GM19238 (cell line): ENCODE measurements at regions not wholly inside any gene's neighbourhood (a gene's known extent, or its start where the extent isn't known, plus 50 kb on each side); places are given as distances from the start of the nearest gene placed in this dataset.
"Not testable (repeated sequence)": the region's sequence is repeated elsewhere in the genome, so short reads cannot be mapped to it uniquely, and the experiment has no call there.

ENCODE experiments used
- DNase-seq: peaks from one replicate; pipeline ENCODE4 v3.0.0; 2011; ENCODE audit warnings: low spot score; ENCODE audit not compliant: insufficient read length

DNA sequence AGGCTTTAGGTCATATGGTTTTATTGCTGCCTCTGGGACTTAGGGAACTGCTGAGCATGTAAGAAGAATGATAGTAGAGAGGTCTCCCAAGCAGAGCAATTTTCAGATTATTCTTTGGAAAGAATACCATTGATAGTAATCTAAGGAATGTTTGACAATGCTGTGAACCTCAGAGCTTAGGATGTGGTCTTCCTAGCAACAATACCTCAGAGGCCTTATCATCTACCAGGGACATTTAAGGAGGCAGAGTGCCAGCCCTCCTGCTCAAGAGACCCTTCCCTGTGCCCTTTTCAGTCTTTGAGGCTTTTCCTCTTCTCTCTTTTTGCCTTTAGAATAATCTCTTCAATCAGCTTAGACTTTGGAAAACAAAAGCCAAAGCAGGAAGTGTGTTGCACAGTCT lies 272.1 kb downstream of the OXSM start:
- DNase-seq: no peak

DNA sequence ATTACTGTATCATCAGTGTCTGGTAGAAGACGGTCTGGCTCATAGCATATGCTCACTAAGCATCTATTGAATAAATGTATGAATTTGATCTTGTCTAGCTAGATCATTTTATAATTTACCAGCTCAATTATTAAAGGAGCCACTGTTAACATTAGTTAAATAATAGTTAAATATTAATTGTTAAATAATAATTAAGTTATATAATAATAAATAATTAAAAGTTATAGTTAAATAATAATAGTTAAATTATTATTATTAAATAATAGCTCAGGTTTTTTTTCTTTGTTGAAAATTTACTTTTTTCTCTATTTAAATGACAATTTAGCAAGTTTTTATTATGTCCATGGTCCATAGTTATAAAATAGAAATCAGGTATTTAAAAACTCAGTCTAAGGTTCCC lies 274.4 kb downstream of the OXSM start:
- DNase-seq: no peak

DNA sequence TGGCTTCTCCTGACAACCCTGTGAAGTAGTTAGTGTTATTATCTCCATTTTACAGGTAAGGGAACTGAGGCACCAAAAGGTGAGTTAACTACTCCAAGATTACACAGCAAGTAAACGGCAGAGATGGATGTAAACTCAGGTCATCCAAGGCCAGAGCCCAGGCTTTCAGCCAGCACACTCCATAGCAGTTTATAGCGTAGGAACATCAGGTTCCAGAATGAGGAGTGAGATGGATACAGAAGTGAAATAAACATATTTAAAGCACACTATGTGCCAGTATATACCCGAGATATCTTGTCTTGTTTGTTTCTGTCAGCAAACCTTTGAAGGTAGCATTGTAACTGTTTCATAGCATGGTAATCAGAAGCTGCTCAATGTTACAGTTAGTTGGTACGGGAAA lies 279.0 kb downstream of the OXSM start:
- DNase-seq: no peak

DNA sequence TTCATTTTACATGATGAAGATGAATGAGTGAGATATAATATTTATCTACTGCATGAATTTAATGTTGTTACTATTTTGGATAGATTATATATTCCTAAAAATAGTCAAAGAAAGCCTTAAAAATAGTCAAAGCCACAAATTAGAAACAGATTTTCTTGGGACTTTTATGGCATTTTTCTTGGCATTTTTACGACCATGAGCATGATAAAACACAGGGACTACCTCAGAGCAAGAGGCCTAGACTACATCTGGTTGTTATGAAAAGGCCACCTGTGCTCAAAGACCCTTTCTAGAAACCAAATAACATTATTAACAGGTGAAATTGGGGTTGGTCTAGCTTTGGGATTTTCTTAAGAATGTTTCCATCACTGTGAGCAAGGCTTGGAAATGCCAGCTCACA lies 281.0 kb downstream of the OXSM start:
- DNase-seq: no peak

DNA sequence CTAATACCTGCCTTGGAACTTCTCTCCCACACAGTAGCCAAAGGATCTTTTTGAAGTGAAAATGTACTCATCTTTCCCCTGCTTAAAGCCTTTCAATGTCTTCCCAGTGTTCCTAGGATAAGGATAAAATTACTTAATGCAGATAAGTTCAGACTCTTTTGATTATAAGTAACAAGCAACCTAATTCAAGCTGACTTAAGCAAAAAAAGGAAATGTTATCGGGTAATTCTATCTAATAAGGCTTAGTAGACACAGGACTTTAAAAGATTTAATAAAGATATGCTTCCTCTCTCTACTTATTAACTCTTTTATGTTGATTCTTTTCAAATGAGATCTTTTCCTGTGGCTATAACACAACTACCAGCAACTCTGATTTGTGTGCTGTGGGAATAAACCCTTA lies 284.2 kb downstream of the OXSM start:
- DNase-seq: no peak

DNA sequence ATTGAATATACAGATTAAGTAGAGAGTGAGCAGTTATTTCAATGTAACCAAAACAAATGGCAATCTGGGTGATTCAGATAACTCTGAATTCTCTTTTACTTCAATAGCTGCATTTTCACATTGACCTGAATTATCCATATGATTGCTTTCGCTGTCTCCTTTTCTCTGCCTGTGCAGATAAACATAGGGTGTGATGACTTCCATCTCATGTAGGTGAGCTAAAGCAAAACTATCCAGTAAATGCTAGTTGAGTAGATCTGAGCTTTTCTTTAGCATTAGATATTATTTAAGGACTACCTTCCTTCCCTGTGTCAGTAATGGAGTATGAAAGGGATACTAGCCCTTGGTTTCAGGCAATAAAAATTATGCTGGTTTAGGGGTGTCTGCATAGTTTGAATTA lies 288.6 kb downstream of the OXSM start:
- DNase-seq: no peak

DNA sequence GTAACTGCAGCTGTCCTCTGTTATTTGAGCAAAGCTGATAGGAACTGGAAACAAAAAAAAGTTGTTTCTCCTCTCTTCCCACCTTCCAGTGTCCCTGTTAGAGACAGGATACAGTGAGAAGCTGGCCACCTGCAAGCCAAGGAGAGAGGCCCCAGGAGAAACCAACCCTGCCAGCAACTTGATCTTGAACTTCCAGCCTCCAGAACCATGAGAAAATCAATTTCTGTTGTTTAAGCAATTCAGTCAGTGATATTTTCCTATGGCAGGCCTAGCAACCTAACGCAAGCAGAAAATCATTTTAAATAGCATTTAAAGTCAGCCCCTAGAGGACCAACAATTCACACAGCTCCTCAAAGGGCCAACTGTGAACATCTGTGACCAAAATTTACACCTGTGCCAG lies 291.3 kb downstream of the OXSM start:
- no peak for DNase-seq

DNA sequence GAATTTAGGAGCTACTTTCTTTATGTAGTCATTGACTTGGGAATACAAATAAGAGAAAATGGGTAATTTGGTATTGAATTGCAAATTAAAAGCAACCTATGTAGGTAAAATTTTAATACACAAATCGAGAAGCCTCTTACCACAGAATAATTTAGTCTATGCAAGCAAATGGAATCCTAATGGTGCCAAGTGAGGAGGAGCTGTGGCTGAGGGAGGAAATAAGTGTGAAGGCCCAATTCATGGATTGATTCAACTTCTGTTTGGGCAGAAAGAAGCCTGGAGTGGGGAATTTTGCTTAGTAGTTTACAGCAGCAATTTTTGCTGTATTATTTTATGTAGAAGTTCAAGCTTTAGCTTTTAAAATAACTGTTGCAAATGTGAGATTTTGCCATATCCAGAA lies 291.9 kb downstream of the OXSM start:
- no peak for DNase-seq

DNA sequence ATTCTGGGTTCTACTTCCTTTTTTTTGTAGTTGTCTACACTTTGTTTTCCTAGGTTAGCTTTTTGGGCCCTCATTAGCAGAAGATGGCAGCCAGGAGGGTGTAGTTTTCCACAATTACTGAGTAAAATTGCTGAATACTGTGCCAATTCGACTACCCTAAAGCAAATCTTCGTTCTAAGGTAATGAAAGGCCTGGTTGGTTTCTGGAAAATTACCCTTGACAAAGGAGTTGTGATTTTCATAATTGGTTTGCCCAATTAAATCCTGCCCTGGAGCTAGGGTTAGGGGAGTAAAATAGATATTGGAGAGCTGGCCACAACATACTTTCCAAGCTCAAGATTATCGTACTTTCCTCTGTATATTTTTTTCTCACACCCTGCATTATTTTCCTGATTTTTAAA lies 293.0 kb downstream of the OXSM start:
- no peak for DNase-seq

DNA sequence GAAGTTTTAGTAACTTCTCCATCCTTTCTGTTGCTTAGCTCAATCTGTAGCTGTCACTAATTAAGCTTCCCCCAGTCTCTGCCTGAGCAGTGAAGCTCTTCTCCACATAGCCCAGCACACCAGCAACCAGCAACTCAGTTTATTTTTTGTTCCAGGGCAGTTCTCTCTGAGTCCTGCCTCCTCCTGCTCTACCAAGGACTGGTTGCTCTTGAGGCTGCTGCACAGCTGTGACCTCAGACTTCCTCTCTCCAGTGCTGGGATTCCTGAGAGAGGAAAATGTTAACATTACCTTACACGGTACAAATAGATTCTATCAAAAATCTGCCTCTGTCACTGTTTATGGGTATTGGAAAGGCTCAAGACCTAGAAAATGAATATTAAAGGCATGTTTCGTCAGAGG lies 294.7 kb downstream of the OXSM start:
- no peak for DNase-seq

DNA sequence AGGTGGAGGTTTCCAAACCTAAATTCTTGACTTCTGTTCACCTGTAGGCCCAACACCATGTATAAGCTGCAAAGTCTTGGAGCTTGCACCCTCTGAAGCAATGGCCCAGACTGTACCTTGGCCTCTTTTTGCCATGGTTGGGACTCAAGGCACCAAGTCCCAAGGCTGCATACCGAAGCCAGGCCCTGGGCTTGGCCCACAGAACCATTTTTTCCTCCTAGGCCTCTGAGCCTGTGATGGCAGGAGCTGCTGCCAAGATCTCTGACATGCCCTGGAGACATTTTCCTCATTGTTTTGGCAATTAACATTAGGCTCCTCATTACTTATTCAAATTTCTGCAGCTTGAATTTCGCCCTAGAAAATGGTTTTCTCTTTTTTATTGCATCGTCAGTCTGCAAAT lies 297.9 kb downstream of the OXSM start:
- DNase-seq: no peak

DNA sequence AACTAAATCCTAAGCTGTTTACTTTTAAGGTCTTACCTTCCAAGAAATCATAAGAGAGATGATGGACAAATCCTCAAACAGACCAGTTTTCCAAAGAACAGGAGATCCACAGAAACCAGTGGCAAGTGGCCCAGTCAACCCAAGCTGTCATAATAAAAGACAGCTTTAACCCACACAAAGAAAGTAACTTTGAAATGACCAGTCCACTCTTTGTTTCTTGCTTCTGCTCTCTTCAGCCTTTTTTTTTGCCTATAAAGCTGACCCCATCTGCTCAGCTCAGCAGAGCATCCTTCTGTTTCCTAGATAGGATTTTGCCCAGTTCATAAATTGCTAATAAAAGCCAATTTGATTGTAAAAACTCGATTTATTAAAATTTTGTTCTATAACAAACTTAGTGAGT lies 299.4 kb downstream of the OXSM start:
- DNase-seq: no peak

DNA sequence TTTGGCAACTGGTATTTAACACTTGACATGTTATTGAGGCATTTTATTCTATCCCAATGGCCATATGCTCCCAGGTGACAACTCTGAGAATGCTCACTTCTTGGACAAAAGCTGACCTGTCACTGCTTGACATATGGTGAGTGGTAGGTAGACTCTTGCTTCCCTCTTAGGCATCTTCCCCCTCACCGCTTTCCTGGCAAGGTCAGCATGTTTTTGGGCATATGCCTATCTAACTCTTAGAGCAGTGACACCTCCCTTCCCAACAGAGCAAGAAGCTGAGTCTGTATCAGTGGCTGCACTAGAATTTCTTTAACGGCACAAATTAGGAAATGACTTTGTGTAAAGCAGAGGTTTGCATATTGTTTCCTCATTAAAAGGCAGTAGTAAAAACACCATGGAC lies 300.7 kb downstream of the OXSM start:
- no peak for DNase-seq

DNA sequence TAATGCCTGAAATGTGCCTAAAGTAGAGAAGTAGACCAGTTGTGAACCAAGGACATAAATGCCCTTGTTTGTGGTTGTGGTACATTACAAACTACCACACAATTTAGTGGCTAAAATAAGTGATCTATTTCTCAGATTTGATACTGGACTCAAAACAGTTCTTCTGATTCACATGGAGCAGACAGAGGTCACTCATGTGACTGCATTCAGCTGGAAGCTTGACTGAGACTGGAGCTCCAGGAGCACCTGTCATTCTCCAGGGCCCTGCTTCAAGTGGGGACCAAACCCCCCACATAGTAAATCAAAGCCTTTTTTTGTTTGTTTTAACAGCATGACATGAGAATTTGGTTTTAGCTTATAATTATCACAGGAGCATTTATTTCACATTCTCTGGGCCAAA lies 301.2 kb downstream of the OXSM start:
- no peak for DNase-seq

DNA sequence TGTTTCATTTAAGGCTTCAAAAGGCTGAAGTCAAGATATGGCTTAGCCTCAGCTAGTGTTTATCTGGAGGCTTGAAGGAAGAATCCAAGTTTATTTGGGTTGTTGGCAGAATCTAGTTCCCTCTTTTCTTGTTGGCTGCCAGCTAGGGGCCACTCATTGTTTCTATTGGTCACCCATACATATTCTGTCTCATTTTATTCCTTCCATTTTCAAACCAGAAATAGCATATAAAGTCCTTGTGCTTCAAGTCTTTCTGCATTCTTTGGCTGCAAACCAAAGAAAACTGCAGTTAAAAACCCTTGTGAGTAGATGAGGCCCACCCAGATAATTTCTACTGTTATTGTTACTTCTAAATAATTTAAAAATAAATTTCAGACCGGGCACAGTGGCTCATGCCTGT lies 301.7 kb downstream of the OXSM start:
- DNase-seq: no peak

DNA sequence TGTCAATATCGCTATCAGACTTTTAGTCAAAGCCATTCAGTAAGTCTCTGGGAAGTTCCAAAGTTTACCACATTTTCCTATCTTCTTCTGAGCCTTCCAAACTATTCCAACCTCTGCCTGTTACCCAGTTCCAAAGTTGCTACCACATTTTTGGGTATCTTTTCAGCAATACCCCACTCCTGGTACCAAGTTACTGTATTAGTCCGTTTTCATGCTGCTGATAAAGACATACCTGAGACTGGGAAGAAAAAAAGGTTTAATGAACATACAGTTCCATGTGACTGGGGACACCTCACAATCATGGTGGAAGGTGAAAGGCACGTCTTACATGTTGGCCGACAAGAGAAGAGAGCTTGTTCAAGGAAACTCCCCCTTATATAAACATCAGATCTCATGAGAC lies 307.2 kb downstream of the OXSM start:
- not testable (repeated sequence) for DNase-seq

DNA sequence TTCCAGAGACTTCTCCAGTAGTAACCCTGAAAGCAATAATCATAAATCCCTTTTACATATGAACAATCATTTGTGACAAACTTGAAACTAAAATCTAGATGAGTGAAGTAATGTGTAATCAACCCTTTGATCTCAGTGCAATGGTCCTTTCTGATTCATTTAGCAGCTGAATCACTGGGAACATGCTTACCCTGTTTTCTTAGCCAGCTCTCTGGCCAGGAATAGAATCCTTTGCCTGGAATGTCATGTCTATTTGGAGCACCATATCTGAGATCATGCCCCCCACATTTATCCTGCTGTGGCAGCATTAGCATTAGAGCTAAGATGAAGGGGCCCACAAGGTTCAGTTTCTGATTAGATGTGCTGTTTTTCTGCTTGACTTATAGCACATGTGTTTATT lies 309.8 kb downstream of the OXSM start:
- no peak for DNase-seq

DNA sequence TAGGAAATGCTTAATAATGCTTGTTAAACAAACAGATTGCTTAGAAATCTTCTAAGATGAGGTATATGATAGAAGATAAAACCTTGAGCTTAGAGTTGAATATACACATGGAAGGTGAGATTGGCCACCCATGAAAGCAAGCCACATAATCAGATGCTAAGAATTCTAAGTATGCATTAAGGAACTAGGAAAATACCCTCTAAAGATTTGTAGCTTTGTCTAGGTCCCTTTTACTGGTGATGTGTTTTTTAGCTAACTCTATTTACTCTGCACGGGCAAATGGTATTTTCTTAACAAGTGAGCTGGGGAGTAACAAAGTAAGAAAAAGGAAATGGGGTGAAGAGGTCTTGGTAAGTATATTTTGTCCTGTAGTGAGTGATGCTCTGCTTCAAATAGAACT lies 310.3 kb downstream of the OXSM start:
- DNase-seq: no peak

DNA sequence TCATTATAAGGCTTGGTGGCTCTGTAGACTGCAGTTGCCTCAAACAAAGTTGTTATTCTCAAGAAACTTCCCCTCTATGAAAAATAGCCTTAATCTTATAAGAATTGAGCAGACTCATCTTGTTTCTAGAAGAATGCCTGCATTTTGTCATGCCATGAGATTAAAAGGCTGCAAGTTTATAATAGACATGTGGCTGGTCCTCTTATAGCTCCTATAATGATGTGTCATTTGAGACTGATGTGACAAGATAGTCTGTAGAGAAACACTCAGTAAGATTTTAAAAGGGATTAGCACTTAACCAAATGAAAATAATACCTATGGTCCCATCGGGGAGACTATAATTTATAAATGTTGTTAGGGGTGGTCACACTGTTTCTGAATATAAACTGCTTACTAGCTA lies 312.5 kb downstream of the OXSM start:
- no peak for DNase-seq

DNA sequence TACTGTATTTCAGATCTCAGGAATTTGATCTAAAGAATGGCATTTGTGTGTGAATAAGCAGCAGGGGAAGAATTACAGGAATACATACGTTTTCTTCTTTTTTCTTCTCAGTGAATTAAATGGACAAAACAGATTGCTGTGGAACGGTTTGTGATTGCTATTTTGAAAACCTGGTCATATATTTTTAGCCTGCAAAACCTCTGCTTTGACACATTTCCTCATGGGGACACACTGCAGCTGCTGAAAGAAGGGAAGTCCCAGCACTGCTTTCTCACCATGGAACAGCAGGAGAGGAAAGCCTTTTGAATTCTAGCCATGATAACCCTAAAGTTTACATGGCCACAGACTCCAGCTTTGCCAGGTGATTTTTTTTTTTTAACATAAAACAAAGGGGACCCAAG lies 315.0 kb downstream of the OXSM start:
- no peak for DNase-seq

DNA sequence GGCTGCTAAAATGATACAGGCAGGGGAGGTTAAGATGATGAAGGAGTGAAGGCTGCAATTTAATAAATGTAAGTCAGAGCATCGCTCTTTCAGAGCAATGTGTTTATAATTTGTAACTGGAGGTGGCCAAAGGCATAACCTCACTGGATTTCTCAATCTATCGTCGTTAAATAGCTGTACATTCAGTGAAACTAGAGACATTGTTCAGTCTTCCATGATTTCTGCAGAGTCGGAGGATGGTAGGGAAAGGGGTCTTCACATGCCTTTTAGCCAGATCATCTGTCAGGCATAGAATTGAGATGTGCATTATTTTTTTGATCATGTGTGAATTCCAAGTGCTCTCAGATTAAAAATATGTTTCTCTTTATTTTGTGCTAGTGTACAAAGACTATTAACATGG lies 315.4 kb downstream of the OXSM start:
- no peak for DNase-seq

DNA sequence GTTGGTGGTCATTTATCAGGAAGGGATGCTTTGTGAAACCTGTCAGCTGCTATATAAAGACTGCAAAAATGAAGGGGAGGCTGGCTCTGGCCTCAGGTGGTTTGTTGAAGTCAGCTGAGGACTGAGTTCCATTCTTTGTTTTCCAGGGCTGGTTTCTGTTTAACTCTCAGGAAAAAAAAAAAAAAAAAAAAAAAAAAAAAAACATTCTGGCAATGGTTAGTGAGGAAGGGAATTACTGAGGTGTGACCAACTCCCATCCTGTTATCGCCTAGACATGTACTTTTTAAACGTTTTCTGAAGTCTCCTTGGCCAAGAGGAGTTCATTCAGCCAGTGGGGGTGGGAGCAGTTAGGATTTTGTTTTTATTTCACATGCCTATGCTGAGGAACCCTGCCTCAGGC lies 316.3 kb downstream of the OXSM start:
- DNase-seq: no peak

DNA sequence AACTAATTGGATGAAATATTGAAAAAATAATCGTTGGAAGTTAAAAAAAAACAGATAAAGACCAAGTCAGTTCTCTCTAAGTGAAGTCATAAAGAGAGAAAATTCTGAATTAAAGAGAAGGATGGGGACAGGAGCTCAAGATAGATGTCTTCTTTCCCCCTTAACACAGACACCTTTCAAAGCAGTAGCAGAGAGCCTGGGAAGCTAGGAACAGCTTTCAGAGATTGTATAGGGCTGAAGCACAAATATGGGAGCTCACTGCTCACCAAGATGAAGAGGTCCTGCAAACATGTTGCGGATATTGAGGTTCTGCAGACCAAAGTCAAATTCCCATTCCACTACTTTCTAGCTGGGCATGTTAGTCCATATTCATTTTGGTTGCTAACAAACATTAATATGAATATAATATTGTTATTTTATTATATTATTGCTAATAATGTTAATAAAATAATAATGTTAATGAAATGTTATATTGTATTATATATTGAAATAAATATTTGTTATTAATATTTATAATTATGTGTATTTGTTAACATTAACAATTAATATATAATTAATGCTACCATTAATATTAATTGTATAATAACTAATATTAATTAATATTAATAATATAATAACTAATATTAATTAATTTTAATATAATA lies 319.1 kb downstream of the OXSM start:
- no peak for DNase-seq

DNA sequence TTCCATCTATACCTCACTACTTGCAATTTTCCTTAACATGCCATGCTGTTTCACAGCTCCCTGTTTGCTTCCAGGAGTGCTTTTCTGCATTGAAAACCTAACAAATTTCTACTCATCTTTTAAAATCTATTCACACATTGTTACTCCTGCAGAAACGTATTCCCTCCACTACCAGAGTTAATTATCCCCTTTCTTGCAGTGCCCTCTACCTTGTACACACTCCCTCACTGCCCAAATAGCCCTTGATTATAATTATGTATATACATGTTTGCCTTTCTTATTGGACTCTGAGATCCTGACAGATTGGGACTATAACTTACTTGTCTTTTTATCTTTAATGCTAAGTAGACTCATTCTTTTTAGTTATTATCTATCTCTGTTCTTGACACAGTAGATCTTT lies 325.0 kb downstream of the OXSM start:
- no peak for DNase-seq
